HG03457 (cell line): ENCODE measurements at regions not wholly inside any gene's neighbourhood (a gene's known extent, or its start where the extent isn't known, plus 50 kb on each side); places are given as distances from the start of the nearest gene placed in this dataset.
"Not testable (repeated sequence)": the region's sequence is repeated elsewhere in the genome, so short reads cannot be mapped to it uniquely, and the experiment has no call there.

Experiments
- ATAC-seq: cut with Tn5 transposase; IDR thresholded peaks from one replicate; pipeline ENCODE4 v1.9.1; 2021; ENCODE audit warnings: moderate number of reproducible peaks; ENCODE audit not compliant: unreplicated experiment

GRCh38 chr3:140752499-140752898 lies 74.6 kb downstream of the TRIM42 start:
- ATAC-seq: no peak

- peak; percentile 58 for ATAC-seq
Observed at GRCh38 chr3:140753865-140754754, 76.2 kb downstream of the TRIM42 start.

- ATAC-seq: no peak
Observed at GRCh38 chr3:140754936-140755335, 77.1 kb downstream of the TRIM42 start.

- ATAC-seq: no peak
Observed at GRCh38 chr3:140756240-140757016, 78.6 kb downstream of the TRIM42 start.

GRCh38 chr3:140758791-140759444 lies 81.1 kb downstream of the TRIM42 start:
- no peak for ATAC-seq

GRCh38 chr3:140760324-140761075 lies 82.6 kb downstream of the TRIM42 start:
- ATAC-seq: no peak

DNA sequence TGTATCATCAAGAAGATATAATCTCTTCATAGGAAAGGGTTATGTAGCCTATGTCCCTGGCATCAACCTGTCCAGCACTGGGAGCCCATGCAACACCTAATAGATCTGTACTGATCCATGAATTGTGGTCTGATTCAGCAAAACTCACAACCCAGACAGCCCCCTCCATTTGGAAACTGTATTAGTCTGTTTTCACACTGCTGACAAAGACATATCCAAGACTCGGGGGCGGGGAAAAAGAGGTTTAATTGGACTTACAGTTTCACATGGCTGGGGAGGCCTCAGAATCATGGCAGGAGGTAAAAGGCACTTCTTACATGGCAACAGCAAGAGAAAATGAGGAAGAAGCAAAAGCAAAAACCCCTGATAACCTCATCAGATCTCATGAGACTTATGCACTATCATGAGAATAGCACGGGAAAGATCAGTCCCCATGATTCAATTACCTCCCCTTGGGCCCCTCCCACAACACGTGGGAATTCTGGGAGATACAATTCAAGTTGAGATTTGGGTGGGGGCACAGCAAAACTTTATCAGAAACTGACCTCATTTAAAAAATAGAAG lies 83.3 kb downstream of the TRIM42 start:
- no peak for ATAC-seq

DNA sequence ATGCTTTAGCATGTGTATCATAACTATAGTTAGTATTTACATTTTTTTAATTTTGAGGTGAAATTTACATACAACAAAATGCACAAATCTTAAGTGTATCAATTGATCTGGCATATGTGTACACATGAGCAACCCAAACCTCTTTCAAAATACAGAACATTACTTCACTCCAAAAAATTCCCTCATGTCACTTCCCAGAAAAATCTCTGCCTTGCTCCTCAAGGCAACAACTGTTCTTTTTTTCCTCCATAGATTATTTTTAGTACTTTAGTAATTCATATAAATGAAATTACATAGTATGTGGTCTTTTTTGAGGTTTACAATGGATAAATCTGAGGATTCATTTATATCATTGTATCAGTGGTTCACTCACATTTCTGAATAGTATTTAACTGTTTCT lies 84.9 kb downstream of the TRIM42 start:
- no peak for ATAC-seq

DNA sequence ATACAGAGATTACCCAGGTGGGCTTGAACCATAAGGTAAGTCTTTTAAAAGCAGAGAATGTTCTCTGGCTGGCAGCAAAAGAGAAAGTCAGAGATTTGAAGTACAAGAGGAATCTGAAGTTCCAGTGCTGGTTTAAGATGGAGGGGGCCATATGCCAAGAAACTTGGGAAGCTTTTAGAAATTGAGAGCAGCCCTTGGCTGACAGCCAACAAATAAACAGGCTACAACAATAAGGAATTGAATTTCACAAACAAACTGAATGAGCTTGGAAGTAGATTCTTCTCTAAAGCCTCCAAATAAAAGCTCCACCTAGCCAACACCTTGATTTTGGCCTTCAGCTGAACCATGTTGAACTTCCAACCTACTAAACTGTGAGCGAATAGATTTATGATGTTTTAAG lies 85.7 kb downstream of the TRIM42 start:
- no peak for ATAC-seq

DNA sequence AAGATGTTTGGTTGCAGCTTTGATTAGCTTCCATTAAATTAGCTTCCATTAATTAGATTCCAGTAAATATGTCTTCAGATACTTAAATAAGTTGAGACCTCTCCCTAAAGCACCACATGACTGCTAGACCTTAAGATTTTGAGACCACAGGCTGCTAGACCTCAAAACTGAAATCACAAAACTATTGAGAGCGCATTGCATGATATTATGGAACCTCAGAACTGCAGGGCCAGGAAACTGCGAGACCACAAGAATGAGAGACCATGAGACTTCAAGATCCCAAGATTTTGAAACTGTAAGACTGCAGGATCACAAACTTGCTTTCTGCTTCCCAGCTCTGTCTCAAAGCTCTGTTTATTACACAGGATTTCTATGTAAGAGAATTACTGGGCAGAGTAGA lies 87.4 kb downstream of the TRIM42 start:
- no peak for ATAC-seq

DNA sequence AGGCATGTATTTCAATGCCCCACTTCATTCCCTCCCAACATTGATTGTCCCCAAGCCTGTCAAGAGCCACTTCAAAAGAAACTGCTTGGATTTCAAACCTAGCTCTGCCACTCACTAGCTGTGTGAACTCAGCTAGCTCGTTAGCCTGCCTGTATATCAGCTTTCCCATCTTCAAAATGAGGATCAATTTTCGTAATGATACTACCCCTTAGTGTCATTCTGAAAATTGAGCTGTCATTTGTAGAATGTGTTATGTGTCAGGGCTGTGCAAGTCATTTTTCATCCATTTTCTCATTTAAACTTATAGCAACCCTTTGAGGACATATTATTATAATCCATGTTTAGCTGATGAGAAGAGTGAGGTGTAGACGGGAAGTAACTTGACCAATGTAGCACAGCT lies 88.6 kb downstream of the TRIM42 start:
- ATAC-seq: no peak

GRCh38 chr3:140767566-140767965 lies 89.7 kb downstream of the TRIM42 start:
- ATAC-seq: no peak

DNA sequence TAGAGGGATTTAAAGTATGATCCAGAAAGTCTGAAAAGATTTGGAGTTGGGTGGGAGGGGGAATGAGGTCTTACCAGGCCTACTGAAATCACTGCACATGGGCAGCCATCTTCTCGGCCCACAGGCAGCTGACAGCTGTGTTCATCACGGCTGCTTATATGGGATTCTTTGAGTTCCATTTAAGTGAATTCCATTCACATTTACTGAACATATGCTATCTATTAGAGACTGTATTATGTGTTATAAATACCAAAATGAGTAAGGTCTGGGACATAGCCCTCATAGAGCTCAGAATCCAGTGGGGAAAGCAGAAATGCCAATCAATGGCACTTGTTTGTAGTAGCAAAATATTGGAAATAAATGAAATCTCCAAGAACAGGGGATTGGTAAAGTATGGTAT lies 91.1 kb downstream of the TRIM42 start:
- no peak for ATAC-seq

DNA sequence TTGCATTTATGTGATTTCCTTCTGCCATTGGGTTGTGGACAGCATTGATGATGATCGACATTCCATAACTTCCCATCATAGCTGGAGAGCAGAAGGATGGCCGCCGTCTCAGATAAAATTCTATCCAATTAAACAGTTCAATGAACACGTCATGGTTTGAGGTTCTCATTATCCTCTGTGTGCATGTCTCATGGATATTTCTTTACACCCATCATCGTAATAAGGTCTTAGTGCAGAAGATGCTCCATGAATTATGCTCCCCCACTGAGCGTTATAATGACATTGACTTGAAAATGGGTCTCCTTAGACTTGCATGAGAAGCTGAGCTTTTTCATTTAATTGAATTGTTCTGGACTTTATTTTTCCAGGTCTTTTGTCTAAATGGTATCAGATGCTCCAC lies 92.1 kb downstream of the TRIM42 start:
- ATAC-seq: no peak

- no peak for ATAC-seq
Observed at GRCh38 chr3:140770977-140771667, 93.3 kb downstream of the TRIM42 start.

DNA sequence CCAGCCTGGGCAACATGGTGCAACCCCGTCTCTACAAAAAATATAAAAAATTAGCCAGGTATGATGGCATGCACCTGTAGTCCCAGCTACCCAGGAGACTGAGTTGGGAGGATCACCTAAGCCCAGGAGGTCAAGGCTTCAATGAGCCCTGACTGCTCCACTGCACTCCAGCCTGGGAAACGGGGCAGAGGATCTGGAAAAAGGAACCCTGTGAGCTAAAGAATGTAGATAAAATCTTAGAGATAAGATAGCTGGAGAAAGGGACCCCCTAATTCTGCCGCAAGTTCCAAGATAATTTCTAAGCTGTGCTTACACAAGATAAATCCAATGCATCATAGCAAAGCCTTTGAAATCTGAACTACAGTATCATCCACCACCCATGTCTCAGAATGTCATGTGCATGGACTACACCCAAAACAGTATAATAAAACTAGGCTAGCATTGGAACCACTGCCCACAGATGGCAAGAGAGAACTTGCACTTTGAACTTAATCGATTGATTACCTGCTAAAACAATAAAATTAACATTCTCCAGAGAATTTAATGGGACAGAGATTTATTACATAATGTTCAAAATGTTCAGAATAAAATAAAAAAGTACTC lies 99.9 kb downstream of the TRIM42 start:
- no peak for ATAC-seq

DNA sequence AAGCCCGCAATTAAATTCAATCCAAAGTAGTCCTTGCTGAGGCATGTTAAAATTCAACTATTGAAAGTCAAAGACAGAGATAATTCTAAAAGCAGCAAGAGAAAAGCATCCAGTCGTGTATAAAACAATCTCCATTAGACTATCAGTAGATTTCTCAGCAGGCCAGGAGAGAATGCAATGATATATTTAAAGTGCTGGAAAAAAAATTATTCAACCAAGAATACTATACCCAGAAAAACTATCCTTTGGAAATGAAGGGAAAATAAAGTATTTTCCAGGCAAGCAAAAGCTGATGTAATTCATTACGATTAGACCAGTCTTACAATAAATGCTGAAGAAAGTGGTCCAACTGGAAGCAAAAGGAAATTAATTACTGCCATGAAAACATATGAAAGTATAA lies 113.5 kb downstream of the TRIM42 start:
- ATAC-seq: no peak

GRCh38 chr3:140794507-140794906 lies 116.6 kb downstream of the TRIM42 start:
- ATAC-seq: no peak

- ATAC-seq: not testable (repeated sequence)
Observed at GRCh38 chr3:140802898-140803297, 125.0 kb downstream of the TRIM42 start.

GRCh38 chr3:140809316-140809715 lies 131.5 kb downstream of the TRIM42 start:
- ATAC-seq: no peak
